Liver (tissue), 8 donors: ENCODE measurements at regions not wholly inside any gene's neighbourhood (a gene's known extent, or its start where the extent isn't known, plus 50 kb on each side); places are given as distances from the start of the nearest gene placed in this dataset.

Experiments used
- DNase-seq: peaks from one replicate; pipeline ENCODE4 v3.0.0-alpha.2; 2017; ENCODE audit warnings: low spot score
- H3K27ac ChIP-seq, 2 donors: one replicate each; pipeline ENCODE4 v1.7.0; 2013; ENCODE audit warnings: inconsistent platforms in 2 of 2, low read length in 2 of 2, control low read depth in 1 of 2, low read depth in 1 of 2, mild to moderate bottlenecking in 1 of 2
- H3K27me3 ChIP-seq, 4 donors: one replicate each; pipeline versions ENCODE4 v1.6.1 to v1.7.0; 2013; ENCODE audit warnings: low read length in 3 of 4, inconsistent platforms in 1 of 4, mild to moderate bottlenecking in 1 of 4, moderate library complexity in 1 of 4; ENCODE audit not compliant: control insufficient read depth in 4 of 4, insufficient read depth in 4 of 4
- H3K36me3 ChIP-seq, 4 donors: one replicate each; pipeline versions ENCODE4 v1.6.1 to v1.7.0; 2013; ENCODE audit warnings: low read length in 3 of 4, mild to moderate bottlenecking in 3 of 4, low read depth in 1 of 4, moderate library complexity in 1 of 4; ENCODE audit not compliant: control insufficient read depth in 4 of 4, insufficient read depth in 3 of 4
- H3K4me1 ChIP-seq, 4 donors: one replicate each; pipeline versions ENCODE4 v1.6.1 to v1.7.0; 2013; ENCODE audit warnings: low read length in 3 of 4, mild to moderate bottlenecking in 3 of 4, moderate library complexity in 1 of 4; ENCODE audit not compliant: control insufficient read depth in 4 of 4, insufficient read depth in 4 of 4
- H3K4me3 ChIP-seq, 3 donors: one replicate each; pipeline versions ENCODE4 v1.6.1 to v1.7.0; 2013; ENCODE audit warnings: low read length in 3 of 3, control low read depth in 1 of 3, low read depth in 1 of 3, mild to moderate bottlenecking in 1 of 3
- H3K9ac ChIP-seq, 2 donors: one replicate each; pipeline ENCODE4 v1.7.0; 2013; ENCODE audit warnings: low read length in 2 of 2, mild to moderate bottlenecking in 2 of 2, moderate library complexity in 2 of 2, control low read depth in 1 of 2, low read depth in 1 of 2
- H3K9me3 ChIP-seq, 4 donors: one replicate each; pipeline versions ENCODE4 v1.6.1 to v1.7.0; 2013; ENCODE audit warnings: low read length in 3 of 4; ENCODE audit not compliant: control insufficient read depth in 4 of 4
- CTCF ChIP-seq: fragments of 150-350 bp; IDR thresholded peaks from 2 replicates; pipeline ENCODE4 v1.5.1; 2017; ENCODE audit warnings: improper control_type of control experiment, low read depth, low read length; ENCODE audit not compliant: missing input control
- EGR1 ChIP-seq, 2 donors: IDR thresholded peaks; 2 replicates each; pipeline ENCODE4 v1.6.1; 2016 to 2018; ENCODE audit warnings: antibody characterized with exemption in 2 of 2, low read depth in 2 of 2
- FOXA1 ChIP-seq: IDR thresholded peaks from 2 replicates; pipeline ENCODE4 v1.6.1; 2016; ENCODE audit warnings: antibody characterized with exemption
- GABPA ChIP-seq, 2 donors: IDR thresholded peaks in 1 of 2; conservative IDR thresholded peaks in 1 of 2; 2 replicates each; pipeline ENCODE4 v1.6.1; 2016; ENCODE audit warnings: antibody characterized with exemption in 2 of 2, mild to moderate bottlenecking in 1 of 2, moderate library complexity in 1 of 2
- HNF4A ChIP-seq, 2 donors: conservative IDR thresholded peaks; 2 replicates each; pipeline ENCODE4 v1.6.1; 2016; ENCODE audit warnings: antibody characterized with exemption in 2 of 2, mild to moderate bottlenecking in 2 of 2
- HNF4G ChIP-seq: IDR thresholded peaks from 2 replicates; pipeline ENCODE4 v1.6.1; 2016; ENCODE audit warnings: antibody characterized with exemption
- JUND ChIP-seq, 2 donors: IDR thresholded peaks; 2 replicates each; pipeline ENCODE4 v1.6.1; 2016; ENCODE audit warnings: antibody characterized with exemption in 2 of 2
- NR2F2 ChIP-seq: IDR thresholded peaks from 2 replicates; pipeline ENCODE4 v1.6.1; 2016; ENCODE audit warnings: antibody characterized with exemption
- RAD21 ChIP-seq, 2 donors: IDR thresholded peaks; 2 replicates each; pipeline ENCODE4 v1.6.1; 2016; ENCODE audit warnings: antibody characterized with exemption in 2 of 2, mild to moderate bottlenecking in 2 of 2
- RXRA ChIP-seq, 2 donors: IDR thresholded peaks; 2 replicates each; pipeline ENCODE4 v1.6.1; 2017 to 2018; ENCODE audit warnings: antibody characterized with exemption in 2 of 2, mild to moderate bottlenecking in 1 of 2
- SP1 ChIP-seq: IDR thresholded peaks from 2 replicates; pipeline ENCODE4 v1.6.1; 2018; ENCODE audit warnings: antibody characterized with exemption, mild to moderate bottlenecking
- TAF1 ChIP-seq: conservative IDR thresholded peaks from 2 replicates; pipeline ENCODE4 v1.6.1; 2016; ENCODE audit warnings: antibody characterized with exemption, mild to moderate bottlenecking
- YY1 ChIP-seq: IDR thresholded peaks from 2 replicates; pipeline ENCODE4 v1.6.1; 2016; ENCODE audit warnings: antibody characterized with exemption, mild to moderate bottlenecking
- WGBS: extraction: QIAGEN DNeasy Blood & Tissue Kit; methylation state at CpG from one replicate; pipeline ENCODE4 v1.1.7; 2013; 5-methylcytosine and 5-hydroxymethylcytosine counted together
- TF ChIP-seq, protein P1 (sequence below): IDR thresholded peaks from 2 replicates; pipeline ENCODE4 v1.6.1; 2016; ENCODE audit warnings: antibody characterized with exemption, mild to moderate bottlenecking
- TF ChIP-seq, protein P2 (sequence below): IDR thresholded peaks from 2 replicates; pipeline ENCODE4 v1.6.1; 2016; ENCODE audit warnings: antibody characterized with exemption
- TF ChIP-seq, protein P3 (sequence below): IDR thresholded peaks from 2 replicates; pipeline ENCODE4 v1.6.1; 2016; ENCODE audit warnings: antibody characterized with exemption
- TF ChIP-seq, protein P4 (sequence below): IDR thresholded peaks from 2 replicates; pipeline ENCODE4 v1.6.1; 2016; ENCODE audit warnings: antibody characterized with exemption
- donor health status: healthy.
- donor health status: healthy.
- donor health status: healthy.
- donor health status: healthy.
- donor health status: healthy.

- TF ChIP-seq, protein P1, sequence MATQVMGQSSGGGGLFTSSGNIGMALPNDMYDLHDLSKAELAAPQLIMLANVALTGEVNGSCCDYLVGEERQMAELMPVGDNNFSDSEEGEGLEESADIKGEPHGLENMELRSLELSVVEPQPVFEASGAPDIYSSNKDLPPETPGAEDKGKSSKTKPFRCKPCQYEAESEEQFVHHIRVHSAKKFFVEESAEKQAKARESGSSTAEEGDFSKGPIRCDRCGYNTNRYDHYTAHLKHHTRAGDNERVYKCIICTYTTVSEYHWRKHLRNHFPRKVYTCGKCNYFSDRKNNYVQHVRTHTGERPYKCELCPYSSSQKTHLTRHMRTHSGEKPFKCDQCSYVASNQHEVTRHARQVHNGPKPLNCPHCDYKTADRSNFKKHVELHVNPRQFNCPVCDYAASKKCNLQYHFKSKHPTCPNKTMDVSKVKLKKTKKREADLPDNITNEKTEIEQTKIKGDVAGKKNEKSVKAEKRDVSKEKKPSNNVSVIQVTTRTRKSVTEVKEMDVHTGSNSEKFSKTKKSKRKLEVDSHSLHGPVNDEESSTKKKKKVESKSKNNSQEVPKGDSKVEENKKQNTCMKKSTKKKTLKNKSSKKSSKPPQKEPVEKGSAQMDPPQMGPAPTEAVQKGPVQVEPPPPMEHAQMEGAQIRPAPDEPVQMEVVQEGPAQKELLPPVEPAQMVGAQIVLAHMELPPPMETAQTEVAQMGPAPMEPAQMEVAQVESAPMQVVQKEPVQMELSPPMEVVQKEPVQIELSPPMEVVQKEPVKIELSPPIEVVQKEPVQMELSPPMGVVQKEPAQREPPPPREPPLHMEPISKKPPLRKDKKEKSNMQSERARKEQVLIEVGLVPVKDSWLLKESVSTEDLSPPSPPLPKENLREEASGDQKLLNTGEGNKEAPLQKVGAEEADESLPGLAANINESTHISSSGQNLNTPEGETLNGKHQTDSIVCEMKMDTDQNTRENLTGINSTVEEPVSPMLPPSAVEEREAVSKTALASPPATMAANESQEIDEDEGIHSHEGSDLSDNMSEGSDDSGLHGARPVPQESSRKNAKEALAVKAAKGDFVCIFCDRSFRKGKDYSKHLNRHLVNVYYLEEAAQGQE = no peak
Measured at GRCh38 chr16:63785170-63785569, 1336.7 kb downstream of the CDH11 start (continued).

DNA sequence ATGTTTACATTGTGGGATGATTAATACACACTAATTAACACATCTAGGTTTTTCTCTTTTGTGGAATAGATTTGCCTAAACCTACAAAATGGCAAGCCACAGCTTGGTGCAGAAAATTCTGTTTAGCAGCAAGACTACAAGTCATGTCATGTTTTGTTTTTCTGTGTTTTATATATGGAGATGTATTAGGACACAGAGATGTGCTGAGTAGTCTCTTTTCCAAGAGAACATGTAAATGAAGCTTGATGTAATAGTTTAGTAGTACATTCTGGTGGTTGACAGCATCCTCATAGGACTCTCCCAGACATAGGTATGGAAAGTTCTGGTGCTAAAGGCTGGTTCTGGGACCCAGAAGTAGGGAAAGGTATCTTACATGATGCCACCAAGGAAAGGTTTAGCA is 1345.4 kb downstream of the CDH11 start:
- H3K36me3 ChIP-seq = no peaks in the 10 kb centered on the region
- H3K4me1 ChIP-seq = no peaks in the 10 kb centered on the region
- no peak for DNase-seq
- no peaks in the 10 kb centered on the region for H3K27me3 ChIP-seq
- no peak overlapping the region for H3K4me3 ChIP-seq
- H3K27ac ChIP-seq = no peak overlapping the region
- no peaks in the 10 kb centered on the region for H3K9me3 ChIP-seq
- TF ChIP-seq SP1 (no peak), JUND (IDR thresholded peaks at IDR 0.05) (no peak), HNF4G (no peak), EGR1 (IDR thresholded peaks at IDR 0.05; ENCODE audit: low read depth in 2 of 2) (no peak), NR2F2 (no peak), FOXA1 (no peak), HNF4A (conservative IDR thresholded peaks at IDR 0.05) (no peak)
- H3K9ac ChIP-seq = no peak overlapping the region

DNA sequence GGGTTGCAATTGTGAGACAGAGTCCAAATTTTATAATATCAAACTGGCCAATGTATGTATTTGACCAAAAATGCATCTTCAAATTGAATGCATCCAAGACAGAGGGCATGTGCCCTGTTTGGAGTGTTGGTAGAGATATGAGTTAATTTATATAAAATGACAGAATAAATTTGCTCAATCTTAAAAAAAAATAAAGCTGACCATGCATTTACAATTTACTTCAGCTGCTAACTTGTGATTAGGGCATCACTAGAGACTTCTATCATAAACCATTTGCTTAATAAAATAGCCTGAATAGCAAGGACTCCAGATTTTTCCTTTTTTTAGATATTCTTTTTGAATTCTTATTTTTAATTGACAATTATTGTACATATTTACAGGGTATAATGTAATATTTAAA is 1345.8 kb downstream of the CDH11 start:
- no peak overlapping the region for H3K9ac ChIP-seq
- DNase-seq = no peak
- H3K36me3 ChIP-seq = no peaks in the 10 kb centered on the region
- no peak overlapping the region for H3K4me3 ChIP-seq
- H3K4me1 ChIP-seq = no peaks in the 10 kb centered on the region
- H3K27me3 ChIP-seq = no peaks in the 10 kb centered on the region
- no peak overlapping the region for H3K27ac ChIP-seq
- H3K9me3 ChIP-seq = no peaks in the 10 kb centered on the region
- TF ChIP-seq SP1 (no peak), TAF1 (no peak), RAD21 (IDR thresholded peaks at IDR 0.05) (no peak), FOXA1 (no peak), GABPA (IDR thresholded peaks at IDR 0.05 in 1 of 2, conservative IDR thresholded peaks at IDR 0.05 in 1 of 2) (no peak), JUND (IDR thresholded peaks at IDR 0.05) (no peak), YY1 (no peak), HNF4A (conservative IDR thresholded peaks at IDR 0.05) (no peak), EGR1 (IDR thresholded peaks at IDR 0.05; ENCODE audit: low read depth in 2 of 2) (no peak)
- TF ChIP-seq, protein P2, sequence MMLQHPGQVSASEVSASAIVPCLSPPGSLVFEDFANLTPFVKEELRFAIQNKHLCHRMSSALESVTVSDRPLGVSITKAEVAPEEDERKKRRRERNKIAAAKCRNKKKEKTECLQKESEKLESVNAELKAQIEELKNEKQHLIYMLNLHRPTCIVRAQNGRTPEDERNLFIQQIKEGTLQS = no peak

DNA sequence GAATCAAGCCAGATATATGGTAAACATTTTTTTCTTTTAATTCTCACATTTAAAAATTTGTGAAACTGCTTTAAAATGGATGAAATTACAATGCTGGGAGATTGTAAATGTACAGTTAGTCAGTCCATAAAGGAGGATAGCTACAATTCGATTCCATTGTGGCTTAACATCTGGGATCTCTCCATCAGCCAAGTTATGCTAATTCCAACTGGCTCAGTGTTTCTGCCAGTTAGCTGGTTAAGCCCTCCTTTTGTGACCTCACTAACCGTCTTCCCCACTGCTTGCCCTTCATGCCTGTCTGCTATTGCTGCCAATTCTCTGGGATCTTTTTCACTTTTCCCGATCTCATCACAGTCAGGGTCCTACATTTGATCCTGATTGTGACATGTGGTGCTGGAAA is 1347.6 kb downstream of the CDH11 start:
- H3K9ac ChIP-seq = no peak overlapping the region
- DNase-seq = no peak
- H3K27ac ChIP-seq = no peak overlapping the region
- no peaks in the 10 kb centered on the region for H3K27me3 ChIP-seq
- WGBS = 67% methylated on average over 3 of the region's 3 CpGs
- H3K36me3 ChIP-seq = no peaks in the 10 kb centered on the region
- no peak overlapping the region for H3K4me3 ChIP-seq
- no peaks in the 10 kb centered on the region for H3K4me1 ChIP-seq
- H3K9me3 ChIP-seq = no peaks in the 10 kb centered on the region
- TF ChIP-seq RAD21 (IDR thresholded peaks at IDR 0.05) = no peak
- TF ChIP-seq, protein P2 = no peak
- no peak for TF ChIP-seq GABPA (IDR thresholded peaks at IDR 0.05 in 1 of 2, conservative IDR thresholded peaks at IDR 0.05 in 1 of 2)
- TF ChIP-seq CTCF = no peak
- TF ChIP-seq, protein P3, sequence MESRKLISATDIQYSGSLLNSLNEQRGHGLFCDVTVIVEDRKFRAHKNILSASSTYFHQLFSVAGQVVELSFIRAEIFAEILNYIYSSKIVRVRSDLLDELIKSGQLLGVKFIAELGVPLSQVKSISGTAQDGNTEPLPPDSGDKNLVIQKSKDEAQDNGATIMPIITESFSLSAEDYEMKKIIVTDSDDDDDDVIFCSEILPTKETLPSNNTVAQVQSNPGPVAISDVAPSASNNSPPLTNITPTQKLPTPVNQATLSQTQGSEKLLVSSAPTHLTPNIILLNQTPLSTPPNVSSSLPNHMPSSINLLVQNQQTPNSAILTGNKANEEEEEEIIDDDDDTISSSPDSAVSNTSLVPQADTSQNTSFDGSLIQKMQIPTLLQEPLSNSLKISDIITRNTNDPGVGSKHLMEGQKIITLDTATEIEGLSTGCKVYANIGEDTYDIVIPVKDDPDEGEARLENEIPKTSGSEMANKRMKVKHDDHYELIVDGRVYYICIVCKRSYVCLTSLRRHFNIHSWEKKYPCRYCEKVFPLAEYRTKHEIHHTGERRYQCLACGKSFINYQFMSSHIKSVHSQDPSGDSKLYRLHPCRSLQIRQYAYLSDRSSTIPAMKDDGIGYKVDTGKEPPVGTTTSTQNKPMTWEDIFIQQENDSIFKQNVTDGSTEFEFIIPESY = no peak
- TF ChIP-seq YY1 = no peak
- no peak for TF ChIP-seq FOXA1
- TF ChIP-seq RXRA (IDR thresholded peaks at IDR 0.05) = no peak
- TF ChIP-seq, protein P4, sequence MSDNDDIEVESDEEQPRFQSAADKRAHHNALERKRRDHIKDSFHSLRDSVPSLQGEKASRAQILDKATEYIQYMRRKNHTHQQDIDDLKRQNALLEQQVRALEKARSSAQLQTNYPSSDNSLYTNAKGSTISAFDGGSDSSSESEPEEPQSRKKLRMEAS = no peak
- no peak for TF ChIP-seq JUND (IDR thresholded peaks at IDR 0.05)
- TF ChIP-seq HNF4A (conservative IDR thresholded peaks at IDR 0.05) = no peak
- no peak for TF ChIP-seq SP1
- no peak for TF ChIP-seq EGR1 (IDR thresholded peaks at IDR 0.05; ENCODE audit: low read depth in 2 of 2)
